Osteocyte (in vitro differentiated cells): ENCODE measurements at regions not wholly inside any gene's neighbourhood (a gene's known extent, or its start where the extent isn't known, plus 50 kb on each side); places are given as distances from the start of the nearest gene placed in this dataset.

Source experiments
- DNase-seq: peaks from one replicate; pipeline ENCODE4 v3.0.0; 2021; ENCODE audit warnings: mixed read lengths; ENCODE audit not compliant: unreplicated experiment; ENCODE audit errors: extremely low spot score
- H3K27ac Mint-ChIP-seq: one replicate; pipeline ENCODE4 v1.8.0; 2021; ENCODE audit warnings: mild to moderate bottlenecking, mixed read lengths; ENCODE audit not compliant: unreplicated experiment
- H3K27me3 Mint-ChIP-seq: one replicate; pipeline ENCODE4 v1.8.0; 2021; ENCODE audit warnings: mixed read lengths; ENCODE audit not compliant: unreplicated experiment
- H3K36me3 Mint-ChIP-seq: one replicate; pipeline ENCODE4 v1.8.0; 2021; ENCODE audit warnings: mixed read lengths; ENCODE audit not compliant: unreplicated experiment
- H3K4me1 Mint-ChIP-seq: one replicate; pipeline ENCODE4 v1.8.0; 2021; ENCODE audit warnings: mixed read lengths; ENCODE audit not compliant: unreplicated experiment
- H3K4me3 Mint-ChIP-seq: one replicate; pipeline ENCODE4 v1.8.0; 2021; ENCODE audit warnings: mild to moderate bottlenecking, moderate library complexity, mixed read lengths; ENCODE audit not compliant: unreplicated experiment
- H3K9me3 Mint-ChIP-seq: one replicate; pipeline ENCODE4 v1.8.0; 2021; ENCODE audit warnings: mixed read lengths; ENCODE audit not compliant: unreplicated experiment
- TF ChIP-seq, protein P1 (sequence below): fragments of 200-600 bp; sonication (generic); IDR thresholded peaks from 2 replicates; pipeline ENCODE4 v1.5.0; 2021; ENCODE audit warnings: antibody characterized with exemption, mild to moderate bottlenecking, moderate library complexity

DNA sequence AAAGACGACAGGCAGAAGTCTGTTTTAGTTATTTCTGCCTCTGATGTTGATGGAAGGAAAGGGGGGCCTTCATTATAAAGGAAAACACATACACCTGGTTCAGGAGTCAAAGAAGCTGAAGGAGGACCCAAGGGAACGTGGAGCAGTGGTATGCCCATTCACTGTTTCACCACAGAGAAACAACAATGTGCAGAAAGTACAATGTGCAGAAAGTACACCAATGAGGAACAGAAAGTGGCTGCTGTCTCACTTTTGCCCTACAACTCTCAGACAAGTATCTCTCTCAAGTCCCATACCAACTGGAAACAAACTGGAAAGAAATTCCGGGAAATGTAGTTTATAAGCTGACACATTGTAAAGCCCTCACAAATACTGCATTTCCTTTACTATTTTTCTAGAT is 564.5 kb downstream of the TRAM1L1 start:
- no peaks in the 10 kb centered on the region for H3K36me3 Mint-ChIP-seq
- H3K27ac Mint-ChIP-seq = no peak overlapping the region
- no peaks in the 10 kb centered on the region for H3K27me3 Mint-ChIP-seq
- H3K4me1 Mint-ChIP-seq = no peaks in the 10 kb centered on the region
- peaks cover 11% of the 10 kb centered on the region for H3K9me3 Mint-ChIP-seq
- no peak overlapping the region for H3K4me3 Mint-ChIP-seq
- TF ChIP-seq, protein P1, sequence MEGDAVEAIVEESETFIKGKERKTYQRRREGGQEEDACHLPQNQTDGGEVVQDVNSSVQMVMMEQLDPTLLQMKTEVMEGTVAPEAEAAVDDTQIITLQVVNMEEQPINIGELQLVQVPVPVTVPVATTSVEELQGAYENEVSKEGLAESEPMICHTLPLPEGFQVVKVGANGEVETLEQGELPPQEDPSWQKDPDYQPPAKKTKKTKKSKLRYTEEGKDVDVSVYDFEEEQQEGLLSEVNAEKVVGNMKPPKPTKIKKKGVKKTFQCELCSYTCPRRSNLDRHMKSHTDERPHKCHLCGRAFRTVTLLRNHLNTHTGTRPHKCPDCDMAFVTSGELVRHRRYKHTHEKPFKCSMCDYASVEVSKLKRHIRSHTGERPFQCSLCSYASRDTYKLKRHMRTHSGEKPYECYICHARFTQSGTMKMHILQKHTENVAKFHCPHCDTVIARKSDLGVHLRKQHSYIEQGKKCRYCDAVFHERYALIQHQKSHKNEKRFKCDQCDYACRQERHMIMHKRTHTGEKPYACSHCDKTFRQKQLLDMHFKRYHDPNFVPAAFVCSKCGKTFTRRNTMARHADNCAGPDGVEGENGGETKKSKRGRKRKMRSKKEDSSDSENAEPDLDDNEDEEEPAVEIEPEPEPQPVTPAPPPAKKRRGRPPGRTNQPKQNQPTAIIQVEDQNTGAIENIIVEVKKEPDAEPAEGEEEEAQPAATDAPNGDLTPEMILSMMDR = no peak
- DNase-seq = no peak

DNA sequence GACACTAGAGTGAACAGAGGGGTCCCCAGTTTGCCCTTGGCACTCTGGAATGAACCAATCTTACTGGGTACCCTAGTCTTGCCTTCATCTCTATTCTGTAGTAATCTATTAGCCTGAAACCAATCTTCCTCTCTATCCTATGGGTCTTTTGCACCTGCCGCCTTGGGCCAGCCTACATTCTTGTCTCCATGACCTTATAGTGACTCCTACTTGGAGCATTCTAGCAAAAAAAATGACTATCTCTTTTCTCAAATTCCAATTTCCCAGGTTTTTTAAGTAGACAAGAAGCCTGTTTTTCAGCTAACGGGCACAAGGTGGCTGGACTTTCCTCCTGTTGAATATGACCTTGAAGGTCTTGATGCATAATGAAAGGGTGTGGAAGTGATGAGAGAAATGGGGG is 568.7 kb downstream of the TRAM1L1 start:
- H3K27ac Mint-ChIP-seq = no peak overlapping the region
- DNase-seq = no peak
- TF ChIP-seq, protein P1 = no peak
- peaks cover 11% of the 10 kb centered on the region for H3K9me3 Mint-ChIP-seq
- H3K4me1 Mint-ChIP-seq = no peaks in the 10 kb centered on the region
- no peak overlapping the region for H3K4me3 Mint-ChIP-seq
- H3K36me3 Mint-ChIP-seq = no peaks in the 10 kb centered on the region
- H3K27me3 Mint-ChIP-seq = no peaks in the 10 kb centered on the region

DNA sequence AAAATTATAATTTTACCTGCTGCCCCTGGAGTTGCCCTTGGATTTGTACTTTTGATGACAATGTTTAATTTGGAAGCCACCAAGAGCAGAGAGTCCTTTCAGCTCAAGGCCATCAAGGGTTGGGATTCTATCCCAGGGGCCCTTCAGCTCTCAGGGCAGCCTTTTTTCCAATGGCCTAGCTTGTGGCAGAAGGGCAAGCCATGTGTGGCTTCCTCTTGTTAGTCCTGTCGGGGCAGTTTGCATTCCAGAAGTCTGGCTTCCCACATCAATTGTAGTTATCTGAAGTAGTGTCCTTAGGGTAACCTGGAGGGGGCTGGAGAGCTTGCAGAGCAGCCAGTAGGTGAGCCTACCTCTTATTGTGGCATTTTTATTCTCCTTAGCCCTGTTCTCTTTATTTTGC is 569.4 kb downstream of the TRAM1L1 start:
- peaks cover 11% of the 10 kb centered on the region for H3K9me3 Mint-ChIP-seq
- DNase-seq = no peak
- no peaks in the 10 kb centered on the region for H3K4me1 Mint-ChIP-seq
- H3K4me3 Mint-ChIP-seq = no peak overlapping the region
- no peaks in the 10 kb centered on the region for H3K27me3 Mint-ChIP-seq
- H3K36me3 Mint-ChIP-seq = no peaks in the 10 kb centered on the region
- no peak overlapping the region for H3K27ac Mint-ChIP-seq
- TF ChIP-seq, protein P1 = no peak

DNA sequence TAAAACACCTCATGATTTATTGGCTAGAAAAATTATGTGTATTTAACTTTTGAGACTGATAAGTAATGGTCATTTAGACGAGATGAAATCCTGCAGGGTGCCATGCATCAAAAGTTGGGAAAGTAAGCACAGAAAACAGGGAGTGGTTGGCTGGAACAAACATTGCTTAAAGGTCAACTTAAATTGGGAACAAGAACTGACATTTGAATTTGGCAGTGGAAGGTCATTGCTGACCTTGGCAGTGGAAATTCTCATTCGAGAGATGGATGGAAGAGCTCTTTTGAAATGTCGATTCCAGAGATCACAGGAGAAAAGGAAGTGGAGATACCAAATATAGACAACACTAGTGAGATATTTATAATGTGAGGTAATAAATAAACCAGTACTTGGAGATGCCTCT is 572.8 kb downstream of the TRAM1L1 start:
- H3K4me3 Mint-ChIP-seq = no peak overlapping the region
- no peak overlapping the region for H3K27ac Mint-ChIP-seq
- DNase-seq = no peak
- no peaks in the 10 kb centered on the region for H3K4me1 Mint-ChIP-seq
- H3K27me3 Mint-ChIP-seq = no peaks in the 10 kb centered on the region
- H3K36me3 Mint-ChIP-seq = no peaks in the 10 kb centered on the region
- peaks cover 6% of the 10 kb centered on the region for H3K9me3 Mint-ChIP-seq
- TF ChIP-seq, protein P1 = no peak

DNA sequence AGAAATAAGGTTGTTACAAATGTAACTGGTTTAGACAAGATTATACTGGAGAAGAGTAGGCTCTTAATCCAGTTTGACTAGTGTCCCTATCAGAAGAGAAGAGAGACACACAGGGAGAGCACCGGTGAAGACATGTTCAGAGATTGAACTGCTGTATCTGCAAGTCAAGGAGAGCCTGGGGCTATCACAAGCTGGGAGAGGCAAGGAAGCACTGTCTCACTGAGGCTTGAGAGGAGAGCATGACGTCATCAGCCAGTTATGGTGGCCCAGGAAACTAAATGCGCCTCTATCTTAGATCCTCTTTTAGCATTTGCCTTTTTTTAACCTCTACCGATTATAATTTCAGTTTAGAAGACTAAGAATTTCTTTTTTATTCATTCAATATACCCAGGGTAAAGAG is 583.4 kb downstream of the TRAM1L1 start:
- Mint-ChIP-seq H3K4me3 (no peak overlapping the region), H3K9me3 (no peaks in the 10 kb centered on the region), H3K4me1 (no peaks in the 10 kb centered on the region), H3K27me3 (peaks cover 10% of the 10 kb centered on the region), H3K36me3 (no peaks in the 10 kb centered on the region), H3K27ac (no peak overlapping the region)
- no peak for DNase-seq
- TF ChIP-seq, protein P1 = no peak
